Spleen (tissue), 7 donors: ENCODE measurements at regions not wholly inside any gene's neighbourhood (a gene's known extent, or its start where the extent isn't known, plus 50 kb on each side); places are given as distances from the start of the nearest gene placed in this dataset.

ENCODE experiments used
- POLR2AphosphoS5 ChIP-seq, 3 donors: sonication (generic); formaldehyde crosslinking; IDR thresholded peaks; one replicate each; pipeline ENCODE4 v1.5.1; 2017; ENCODE audit warnings: antibody characterized with exemption in 3 of 3
- TF ChIP-seq, protein P1 (sequence below), 11 experiments: fragments of 200-600 bp in 7 of 11; fragments of 450-650 bp in 4 of 11; sonication (generic) in 4 of 11; IDR thresholded peaks in 8 of 11; conservative IDR thresholded peaks in 3 of 11; 1 replicate in 7 of 11; 2 replicates in 4 of 11; pipeline versions ENCODE4 v1.4.0 to v1.8.0; 2016 to 2021; ENCODE audit warnings: antibody characterized with exemption in 11 of 11, inconsistent platforms in 4 of 11, mild to moderate bottlenecking in 1 of 11
- donor health status: DM: no; HTN: no; CAD: no; lungs with moderate emphysema.
- donor health status: DM: no; HTN: no; CAD: no.
- donor health status: DM: no; HTN: no; CAD: no.

DNA sequence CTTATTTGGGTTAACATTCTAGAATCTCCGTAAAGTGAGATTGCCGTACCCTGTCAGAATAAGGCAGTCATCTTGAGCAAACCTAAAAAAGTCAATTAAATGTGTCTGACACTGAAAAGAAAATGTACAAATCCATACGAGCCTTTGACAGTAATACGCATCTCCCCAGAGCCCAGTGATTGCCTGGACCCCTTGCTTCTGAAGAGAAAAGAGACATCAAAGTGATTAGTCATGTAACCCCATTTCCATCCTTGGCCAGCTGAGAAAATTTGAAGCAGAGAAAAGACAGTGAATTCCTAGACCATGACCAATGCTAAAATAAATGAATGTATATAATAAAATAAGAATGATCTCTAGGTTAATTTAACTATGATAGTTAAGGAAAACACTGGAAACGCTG is 1499.4 kb downstream of the SUCLG1 start:
- TF ChIP-seq, protein P1, sequence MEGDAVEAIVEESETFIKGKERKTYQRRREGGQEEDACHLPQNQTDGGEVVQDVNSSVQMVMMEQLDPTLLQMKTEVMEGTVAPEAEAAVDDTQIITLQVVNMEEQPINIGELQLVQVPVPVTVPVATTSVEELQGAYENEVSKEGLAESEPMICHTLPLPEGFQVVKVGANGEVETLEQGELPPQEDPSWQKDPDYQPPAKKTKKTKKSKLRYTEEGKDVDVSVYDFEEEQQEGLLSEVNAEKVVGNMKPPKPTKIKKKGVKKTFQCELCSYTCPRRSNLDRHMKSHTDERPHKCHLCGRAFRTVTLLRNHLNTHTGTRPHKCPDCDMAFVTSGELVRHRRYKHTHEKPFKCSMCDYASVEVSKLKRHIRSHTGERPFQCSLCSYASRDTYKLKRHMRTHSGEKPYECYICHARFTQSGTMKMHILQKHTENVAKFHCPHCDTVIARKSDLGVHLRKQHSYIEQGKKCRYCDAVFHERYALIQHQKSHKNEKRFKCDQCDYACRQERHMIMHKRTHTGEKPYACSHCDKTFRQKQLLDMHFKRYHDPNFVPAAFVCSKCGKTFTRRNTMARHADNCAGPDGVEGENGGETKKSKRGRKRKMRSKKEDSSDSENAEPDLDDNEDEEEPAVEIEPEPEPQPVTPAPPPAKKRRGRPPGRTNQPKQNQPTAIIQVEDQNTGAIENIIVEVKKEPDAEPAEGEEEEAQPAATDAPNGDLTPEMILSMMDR (IDR thresholded peaks at IDR 0.05 in 8 of 11, conservative IDR thresholded peaks at IDR 0.05 in 3 of 11): no peak
- no peak for TF ChIP-seq POLR2AphosphoS5 (IDR thresholded peaks at IDR 0.05)
